ENCODE measurements at regions not wholly inside any gene's neighbourhood (a gene's known extent, or its start where the extent isn't known, plus 50 kb on each side); places are given as distances from the start of the nearest gene placed in this dataset.
"Not testable (repeated sequence)": the region's sequence is repeated elsewhere in the genome, so short reads cannot be mapped to it uniquely, and the experiment has no call there.

DNA sequence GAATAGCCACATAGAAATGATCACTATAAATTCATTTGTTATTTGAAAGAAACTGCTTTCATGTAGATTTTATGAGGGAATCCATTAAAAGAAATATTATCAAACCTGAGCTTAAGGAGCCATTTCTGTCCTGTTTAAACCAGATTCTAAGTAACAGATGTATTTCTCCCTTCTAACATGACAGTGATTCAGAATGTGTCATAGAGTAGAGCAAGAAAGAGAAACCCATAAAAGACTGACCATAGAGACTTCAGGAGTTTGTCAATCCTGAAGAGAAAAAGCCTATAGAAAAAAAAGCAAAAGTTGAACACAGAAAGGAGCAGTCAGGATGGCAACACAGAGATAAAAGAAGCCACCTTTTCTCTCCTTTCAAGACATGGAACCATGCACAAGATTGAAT, 390.6 kb downstream of the PRIM2 start:
- ATAC-seq (ENCODE audit: insufficient read depth, low read depth); H3K36me3 ChIP-seq (ENCODE audit: insufficient read depth, low read length); H3K4me3 ChIP-seq (ENCODE audit: low read depth in 1 of 2, low read length in 2 of 2); H3K4me2 ChIP-seq (ENCODE audit: insufficient read depth, low read length); H3K27ac ChIP-seq (ENCODE audit: low read length); H3K4me1 ChIP-seq (ENCODE audit: insufficient read depth, low read length); H3K27me3 ChIP-seq (ENCODE audit: insufficient read depth, low read length, poor library complexity); H4K20me1 ChIP-seq (ENCODE audit: insufficient read depth, low read length); H3K9me3 ChIP-seq (ENCODE audit: insufficient read depth, low read length, severe bottlenecking); DNase-seq; H3K79me2 ChIP-seq (ENCODE audit: insufficient read depth, low read length); H2AFZ ChIP-seq (ENCODE audit: low read depth, low read length); H3K9ac ChIP-seq (ENCODE audit: low read depth, low read length): not testable (repeated sequence)

GRCh38 chr6:57722546-57722945, 405.1 kb downstream of the PRIM2 start:
- not testable (repeated sequence) for H3K4me1 ChIP-seq (ENCODE audit: insufficient read depth, low read length); H3K4me3 ChIP-seq (ENCODE audit: low read depth in 1 of 2, low read length in 2 of 2); H2AFZ ChIP-seq (ENCODE audit: low read depth, low read length); H3K9ac ChIP-seq (ENCODE audit: low read depth, low read length); H3K36me3 ChIP-seq (ENCODE audit: insufficient read depth, low read length); ATAC-seq (ENCODE audit: insufficient read depth, low read depth); DNase-seq; H3K9me3 ChIP-seq (ENCODE audit: insufficient read depth, low read length, severe bottlenecking); H3K4me2 ChIP-seq (ENCODE audit: insufficient read depth, low read length); H3K79me2 ChIP-seq (ENCODE audit: insufficient read depth, low read length); H4K20me1 ChIP-seq (ENCODE audit: insufficient read depth, low read length); H3K27ac ChIP-seq (ENCODE audit: low read length); H3K27me3 ChIP-seq (ENCODE audit: insufficient read depth, low read length, poor library complexity)

GRCh38 chr6:57723815-57724401, 406.5 kb downstream of the PRIM2 start:
- DNase-seq; H3K9ac ChIP-seq (ENCODE audit: low read depth, low read length): not testable (repeated sequence)

GRCh38 chr6:57729407-57729806, 412.0 kb downstream of the PRIM2 start:
- not testable (repeated sequence) for H3K9me3 ChIP-seq (ENCODE audit: insufficient read depth, low read length, severe bottlenecking); H3K36me3 ChIP-seq (ENCODE audit: insufficient read depth, low read length); H3K4me3 ChIP-seq (ENCODE audit: low read depth in 1 of 2, low read length in 2 of 2); H3K4me1 ChIP-seq (ENCODE audit: insufficient read depth, low read length); H3K79me2 ChIP-seq (ENCODE audit: insufficient read depth, low read length); H3K4me2 ChIP-seq (ENCODE audit: insufficient read depth, low read length); H3K9ac ChIP-seq (ENCODE audit: low read depth, low read length); H2AFZ ChIP-seq (ENCODE audit: low read depth, low read length); DNase-seq; H3K27me3 ChIP-seq (ENCODE audit: insufficient read depth, low read length, poor library complexity); H4K20me1 ChIP-seq (ENCODE audit: insufficient read depth, low read length); H3K27ac ChIP-seq (ENCODE audit: low read length); ATAC-seq (ENCODE audit: insufficient read depth, low read depth)

More at GRCh38 chr6:57723815-57724401, 406.5 kb downstream of the PRIM2 start:
- not testable (repeated sequence) for H3K4me2 ChIP-seq (ENCODE audit: insufficient read depth, low read length); H3K9me3 ChIP-seq (ENCODE audit: insufficient read depth, low read length, severe bottlenecking); H3K27ac ChIP-seq (ENCODE audit: low read length); H3K4me1 ChIP-seq (ENCODE audit: insufficient read depth, low read length); H4K20me1 ChIP-seq (ENCODE audit: insufficient read depth, low read length); H2AFZ ChIP-seq (ENCODE audit: low read depth, low read length); H3K27me3 ChIP-seq (ENCODE audit: insufficient read depth, low read length, poor library complexity); H3K4me3 ChIP-seq (ENCODE audit: low read depth in 1 of 2, low read length in 2 of 2); H3K79me2 ChIP-seq (ENCODE audit: insufficient read depth, low read length); ATAC-seq (ENCODE audit: insufficient read depth, low read depth); H3K36me3 ChIP-seq (ENCODE audit: insufficient read depth, low read length)

- H2AFZ ChIP-seq (ENCODE audit: low read depth, low read length); H3K4me3 ChIP-seq (ENCODE audit: low read depth in 1 of 2, low read length in 2 of 2); ATAC-seq (ENCODE audit: insufficient read depth, low read depth); H3K9ac ChIP-seq (ENCODE audit: low read depth, low read length); H3K4me2 ChIP-seq (ENCODE audit: insufficient read depth, low read length); H3K27ac ChIP-seq (ENCODE audit: low read length); H3K9me3 ChIP-seq (ENCODE audit: insufficient read depth, low read length, severe bottlenecking); H3K4me1 ChIP-seq (ENCODE audit: insufficient read depth, low read length); H3K79me2 ChIP-seq (ENCODE audit: insufficient read depth, low read length); H3K36me3 ChIP-seq (ENCODE audit: insufficient read depth, low read length); DNase-seq; H4K20me1 ChIP-seq (ENCODE audit: insufficient read depth, low read length); H3K27me3 ChIP-seq (ENCODE audit: insufficient read depth, low read length, poor library complexity): not testable (repeated sequence)
Observed at GRCh38 chr6:57730726-57731125, 413.3 kb downstream of the PRIM2 start.

- not testable (repeated sequence) for H4K20me1 ChIP-seq (ENCODE audit: insufficient read depth, low read length); H3K27ac ChIP-seq (ENCODE audit: low read length); H2AFZ ChIP-seq (ENCODE audit: low read depth, low read length); H3K9me3 ChIP-seq (ENCODE audit: insufficient read depth, low read length, severe bottlenecking); H3K4me2 ChIP-seq (ENCODE audit: insufficient read depth, low read length); ATAC-seq (ENCODE audit: insufficient read depth, low read depth); H3K79me2 ChIP-seq (ENCODE audit: insufficient read depth, low read length); H3K9ac ChIP-seq (ENCODE audit: low read depth, low read length); H3K36me3 ChIP-seq (ENCODE audit: insufficient read depth, low read length); DNase-seq; H3K27me3 ChIP-seq (ENCODE audit: insufficient read depth, low read length, poor library complexity); H3K4me1 ChIP-seq (ENCODE audit: insufficient read depth, low read length); H3K4me3 ChIP-seq (ENCODE audit: low read depth in 1 of 2, low read length in 2 of 2)
Observed at GRCh38 chr6:57747716-57748115, 430.3 kb downstream of the PRIM2 start.

DNA sequence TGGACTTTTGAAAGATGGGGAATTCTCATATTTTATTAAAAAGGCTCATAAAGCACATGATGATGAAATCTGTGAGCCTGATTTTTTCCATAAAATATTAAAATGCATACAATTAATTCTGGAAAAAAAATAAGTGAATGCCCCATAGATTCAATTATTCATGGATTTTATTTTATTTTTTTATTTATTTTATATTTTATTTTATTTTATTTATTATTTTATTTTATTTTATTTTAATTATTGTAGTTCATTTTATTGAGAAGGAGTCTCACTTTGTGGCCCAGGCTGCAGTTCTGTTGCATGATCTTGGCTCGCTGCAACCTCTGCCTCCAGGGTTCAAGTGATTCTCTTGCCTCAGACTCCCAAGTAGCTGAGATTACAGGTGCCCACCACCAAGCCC, 442.4 kb downstream of the PRIM2 start:
- H3K27me3 ChIP-seq (ENCODE audit: insufficient read depth, low read length, poor library complexity); H3K9ac ChIP-seq (ENCODE audit: low read depth, low read length); H3K4me1 ChIP-seq (ENCODE audit: insufficient read depth, low read length); H3K36me3 ChIP-seq (ENCODE audit: insufficient read depth, low read length); H2AFZ ChIP-seq (ENCODE audit: low read depth, low read length); ATAC-seq (ENCODE audit: insufficient read depth, low read depth); H3K4me2 ChIP-seq (ENCODE audit: insufficient read depth, low read length); H3K79me2 ChIP-seq (ENCODE audit: insufficient read depth, low read length); H3K4me3 ChIP-seq (ENCODE audit: low read depth in 1 of 2, low read length in 2 of 2); DNase-seq; H3K9me3 ChIP-seq (ENCODE audit: insufficient read depth, low read length, severe bottlenecking); H4K20me1 ChIP-seq (ENCODE audit: insufficient read depth, low read length); H3K27ac ChIP-seq (ENCODE audit: low read length): not testable (repeated sequence)

DNA sequence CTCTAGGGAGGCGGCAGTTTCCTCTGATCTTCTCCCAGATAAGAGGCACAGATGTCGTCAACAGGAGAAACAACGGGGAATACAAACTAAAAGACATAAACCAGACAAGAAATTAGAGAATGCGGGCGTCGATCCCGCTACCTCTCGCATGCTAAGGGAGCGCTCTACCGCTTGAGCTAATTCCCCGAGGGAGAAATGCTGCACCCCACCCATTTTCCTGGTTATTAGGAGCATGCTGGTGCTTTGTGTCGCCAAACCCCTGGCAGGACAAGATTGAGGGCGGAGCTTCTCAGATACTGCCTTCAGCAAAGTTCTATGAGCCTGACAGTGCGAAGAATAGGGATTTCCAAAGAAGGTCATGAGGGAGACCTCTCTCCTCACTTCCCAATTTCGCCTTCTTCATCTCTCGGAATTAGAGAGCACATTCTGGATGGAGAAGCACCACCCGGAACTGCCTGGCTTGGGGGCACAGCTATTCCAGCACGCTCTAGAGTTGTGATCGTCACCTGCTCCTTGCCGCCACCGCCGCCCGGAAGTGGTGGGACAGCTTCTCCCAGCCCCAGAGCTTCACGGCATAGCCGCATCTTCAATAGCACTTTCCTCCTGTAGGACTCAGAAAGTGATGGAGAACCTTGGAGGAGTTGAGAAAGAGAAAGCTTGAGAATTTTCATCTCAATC, 475.4 kb downstream of the PRIM2 start:
- H3K9ac ChIP-seq (ENCODE audit: low read depth, low read length); DNase-seq; H3K4me1 ChIP-seq (ENCODE audit: insufficient read depth, low read length); H3K36me3 ChIP-seq (ENCODE audit: insufficient read depth, low read length); H2AFZ ChIP-seq (ENCODE audit: low read depth, low read length); H4K20me1 ChIP-seq (ENCODE audit: insufficient read depth, low read length); H3K27ac ChIP-seq (ENCODE audit: low read length); H3K79me2 ChIP-seq (ENCODE audit: insufficient read depth, low read length); H3K4me3 ChIP-seq (ENCODE audit: low read depth in 1 of 2, low read length in 2 of 2); H3K4me2 ChIP-seq (ENCODE audit: insufficient read depth, low read length); H3K27me3 ChIP-seq (ENCODE audit: insufficient read depth, low read length, poor library complexity); H3K9me3 ChIP-seq (ENCODE audit: insufficient read depth, low read length, severe bottlenecking); ATAC-seq (ENCODE audit: insufficient read depth, low read depth): not testable (repeated sequence)

Data from DND-41 (cell line).